ENCODE measurements at regions not wholly inside any gene's neighbourhood (a gene's known extent, or its start where the extent isn't known, plus 50 kb on each side); places are given as distances from the start of the nearest gene placed in this dataset.

- no peak for DNase-seq
Observed at GRCh38 chr4:96599752-96600151, 759.9 kb downstream of the PDHA2 start.

- no peak for DNase-seq
Observed at GRCh38 chr4:96602661-96603060, 762.8 kb downstream of the PDHA2 start.

DNA sequence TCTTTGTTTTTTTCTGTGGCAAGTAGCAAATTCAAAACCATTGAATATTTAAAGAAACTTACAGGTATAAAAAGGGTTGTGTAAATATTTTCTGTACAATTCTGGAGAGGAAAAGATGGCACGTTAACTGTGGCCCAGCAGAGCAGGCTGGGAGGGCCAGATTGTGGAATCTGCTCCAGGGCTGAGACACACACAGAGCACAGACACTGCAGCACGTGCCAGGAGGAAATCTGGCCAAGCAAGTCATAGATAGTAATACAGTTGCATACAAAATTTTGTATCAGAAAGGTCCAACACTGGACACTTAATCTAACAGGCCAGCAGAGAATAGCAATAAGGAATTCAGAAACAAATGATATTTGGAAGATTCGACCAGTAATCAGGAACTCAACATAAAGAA is 763.7 kb downstream of the PDHA2 start:
- no peak for DNase-seq

DNA sequence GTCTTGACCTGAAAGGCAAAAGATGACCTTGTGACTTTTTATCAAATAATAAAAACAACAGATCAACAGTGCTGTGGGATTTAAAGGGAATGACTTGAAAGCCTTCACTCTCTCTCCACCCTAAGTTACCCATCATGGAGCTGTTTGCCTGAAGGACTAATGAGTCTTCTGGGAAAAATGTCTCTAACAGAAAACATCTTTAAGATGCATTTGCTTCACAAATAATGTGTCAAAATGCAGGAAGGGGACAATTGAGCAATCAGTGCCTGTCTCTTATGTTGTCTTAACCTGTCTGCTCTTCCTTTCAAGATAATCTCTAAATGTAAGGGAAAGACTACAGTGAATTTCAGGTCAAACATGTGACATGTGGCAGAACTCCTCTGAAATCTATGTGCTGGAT is 766.6 kb downstream of the PDHA2 start:
- no peak for DNase-seq

- no peak for DNase-seq
Observed at GRCh38 chr4:96626023-96626422, 786.1 kb downstream of the PDHA2 start.

- no peak for DNase-seq
Observed at GRCh38 chr4:96630839-96631238, 790.9 kb downstream of the PDHA2 start.

DNA sequence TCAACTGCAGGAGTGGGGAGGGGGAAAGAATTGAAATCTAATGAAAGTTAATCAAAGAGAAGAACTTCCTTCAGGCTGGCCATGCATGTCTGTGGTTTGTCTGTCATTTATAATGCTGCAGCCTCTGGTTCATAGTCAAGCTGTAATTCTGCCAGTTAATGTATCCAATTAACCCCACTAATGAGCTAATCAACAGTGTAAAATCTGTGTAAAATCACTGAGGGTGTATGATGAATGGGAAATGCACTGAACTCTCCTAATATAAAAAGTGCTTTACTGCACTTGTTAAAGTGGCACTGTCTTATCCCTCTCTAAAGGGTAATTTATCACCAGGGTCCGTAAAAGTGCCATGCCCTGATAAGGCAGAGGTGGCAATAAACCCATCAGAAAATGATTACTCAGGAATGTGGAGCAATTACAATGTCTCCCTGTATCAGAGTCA is 798.1 kb downstream of the PDHA2 start:
- no peak for DNase-seq

GRCh38 chr4:96639932-96640331 is 800.0 kb downstream of the PDHA2 start:
- DNase-seq = no peak

- DNase-seq = no peak
Observed at GRCh38 chr4:96642490-96642889, 802.6 kb downstream of the PDHA2 start.

GRCh38 chr4:96646146-96646545 is 806.3 kb downstream of the PDHA2 start:
- no peak for DNase-seq

- DNase-seq = no peak
Observed at GRCh38 chr4:96649536-96649935, 809.6 kb downstream of the PDHA2 start.

- DNase-seq = no peak
Observed at GRCh38 chr4:96652158-96652557, 812.3 kb downstream of the PDHA2 start.

GRCh38 chr4:96652821-96653220 is 812.9 kb downstream of the PDHA2 start:
- no peak for DNase-seq

GRCh38 chr4:96654045-96654444 is 814.2 kb downstream of the PDHA2 start:
- no peak for DNase-seq

GRCh38 chr4:96670381-96670780 is 830.5 kb downstream of the PDHA2 start:
- DNase-seq = no peak

DNA sequence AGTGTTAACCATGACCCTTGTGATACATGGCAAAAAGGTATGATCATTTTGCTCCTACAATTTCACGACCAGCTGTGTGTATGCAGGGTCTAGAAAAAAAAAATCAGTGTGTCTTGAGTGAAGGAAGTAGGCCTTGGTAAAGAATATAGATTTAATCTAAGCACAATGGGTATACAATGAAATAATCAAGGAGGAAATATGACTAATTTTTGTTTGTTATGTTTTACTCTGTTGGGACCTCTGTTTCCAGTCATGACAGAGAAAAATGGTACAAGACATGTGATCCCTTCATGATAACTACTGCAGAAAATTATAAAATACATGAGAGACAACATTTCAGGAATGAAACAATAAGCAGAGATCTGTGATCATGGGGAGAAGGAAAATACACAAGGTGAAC is 835.5 kb downstream of the PDHA2 start:
- no peak for DNase-seq

DNA sequence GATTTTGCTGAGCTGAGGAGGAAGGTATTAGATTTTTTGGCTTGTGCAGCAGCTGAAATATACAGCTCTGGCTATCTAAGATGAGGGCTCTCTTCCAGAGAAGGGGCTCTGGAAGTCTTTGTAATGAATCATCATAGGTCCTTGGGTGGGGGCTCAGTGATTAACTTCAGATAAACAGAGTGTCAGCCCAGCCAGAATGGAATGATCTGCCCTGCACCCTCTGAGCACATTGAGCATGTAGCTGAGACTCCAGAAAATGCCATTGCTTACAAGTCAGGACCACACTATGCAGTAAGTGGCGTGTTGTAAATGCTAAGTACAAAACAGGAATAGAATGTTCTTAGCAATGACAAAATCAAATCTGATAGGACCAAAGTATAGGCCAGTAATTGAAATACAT is 836.0 kb downstream of the PDHA2 start:
- DNase-seq = no peak

GRCh38 chr4:96676754-96677435 is 837.0 kb downstream of the PDHA2 start:
- DNase-seq = no peak

- no peak for DNase-seq
Observed at GRCh38 chr4:96677499-96677898, 837.6 kb downstream of the PDHA2 start.

- no peak for DNase-seq
Observed at GRCh38 chr4:96681218-96681617, 841.3 kb downstream of the PDHA2 start.

DNA sequence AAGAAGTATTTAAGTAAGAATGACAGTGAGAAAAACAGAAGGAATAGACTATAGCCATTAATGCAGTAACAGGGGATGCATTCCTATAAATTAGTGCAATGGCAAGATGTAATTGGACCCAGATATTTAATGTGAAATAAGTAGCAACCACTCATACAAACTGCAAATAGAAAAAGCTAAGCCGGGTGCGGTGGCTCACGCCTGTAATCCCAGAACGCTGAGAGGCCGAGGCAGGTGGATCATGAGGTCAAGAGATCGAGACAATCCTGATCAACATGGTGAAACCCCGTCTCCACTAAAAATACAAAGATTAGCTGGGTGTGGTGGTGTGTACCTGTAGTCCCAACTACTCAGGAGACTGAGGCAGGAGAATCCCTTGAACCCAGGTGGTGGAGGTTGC is 845.8 kb downstream of the PDHA2 start:
- no peak for DNase-seq

- DNase-seq = no peak
Observed at GRCh38 chr4:96691521-96691920, 851.6 kb downstream of the PDHA2 start.

GRCh38 chr4:96698831-96699230 is 858.9 kb downstream of the PDHA2 start:
- no peak for DNase-seq

DNA sequence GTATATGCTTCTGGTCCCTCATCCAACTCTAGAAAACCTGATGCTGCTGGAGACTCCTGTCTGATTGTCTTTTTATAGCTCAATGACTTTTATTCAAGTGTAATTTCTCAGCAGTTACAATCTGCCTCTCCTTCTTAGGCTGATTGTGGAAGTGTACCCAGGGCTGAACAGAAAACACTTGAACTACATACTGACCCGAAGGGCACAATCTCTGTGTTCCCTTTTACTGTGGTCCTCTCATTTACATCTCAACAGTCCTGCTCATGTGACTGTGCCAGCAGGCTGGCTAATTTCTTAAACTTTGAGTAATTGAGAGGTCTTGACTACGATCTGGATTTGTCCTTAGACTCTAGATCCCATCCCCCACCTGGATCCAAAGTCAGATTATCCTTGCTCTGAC is 863.4 kb downstream of the PDHA2 start:
- DNase-seq = no peak

GRCh38 chr4:96708766-96709165 is 868.9 kb downstream of the PDHA2 start:
- DNase-seq = no peak

All from hematopoietic multipotent progenitor cell treated with erythropoietin and hydrocortisone succinate and interleukin-3 and kit ligand, for 8 days (in vitro differentiated cells).